ENCODE measurements at regions not wholly inside any gene's neighbourhood (a gene's known extent, or its start where the extent isn't known, plus 50 kb on each side); places are given as distances from the start of the nearest gene placed in this dataset.

DNA sequence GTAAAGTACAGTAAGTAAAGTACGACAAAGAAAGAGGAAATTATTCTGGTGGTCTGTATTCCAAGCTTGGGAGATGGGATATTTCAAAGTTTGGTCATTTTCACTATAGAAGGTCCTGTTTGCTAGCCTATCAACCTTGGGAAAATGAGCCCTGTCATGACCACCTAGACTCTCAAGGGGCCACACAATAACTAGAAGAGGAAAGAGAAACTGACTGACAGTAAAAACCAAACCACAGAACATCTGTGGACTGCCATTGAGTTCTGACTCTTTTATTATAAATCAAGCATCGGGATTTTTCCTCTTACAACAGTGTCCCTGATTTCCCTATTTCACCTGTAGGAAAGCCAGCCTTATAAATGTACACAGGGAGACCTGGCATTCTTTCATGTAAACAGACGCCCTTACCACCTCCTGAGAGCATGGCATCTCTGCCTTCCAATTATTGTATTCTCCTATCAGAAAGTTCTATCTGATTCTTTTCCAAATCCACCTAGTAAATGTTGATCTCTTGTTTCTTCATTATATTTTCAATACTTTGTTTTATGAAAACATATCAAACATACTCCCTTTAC, 80.0 kb downstream of the ZNF622 start (continued):
- TF ChIP-seq KDM4A (IDR thresholded peaks at IDR 0.05; ENCODE audit: low read depth, low read length, severe bottlenecking) (no peak), CBX8 (IDR thresholded peaks at IDR 0.05; ENCODE audit: borderline replicate concordance, low read depth, low read length) (no peak), KDM5A (IDR thresholded peaks at IDR 0.05; ENCODE audit: low read length) (no peak)
